ENCODE measurements at regions not wholly inside any gene's neighbourhood (a gene's known extent, or its start where the extent isn't known, plus 50 kb on each side); places are given as distances from the start of the nearest gene placed in this dataset.
A peak's percentile ranks its signal among the peaks of the same experiment; 100 is the strongest.

- DNase-seq, result no peak
Observed at GRCh38 chr2:8072907-8073306, 608.9 kb upstream of the ID2 start.

DNA sequence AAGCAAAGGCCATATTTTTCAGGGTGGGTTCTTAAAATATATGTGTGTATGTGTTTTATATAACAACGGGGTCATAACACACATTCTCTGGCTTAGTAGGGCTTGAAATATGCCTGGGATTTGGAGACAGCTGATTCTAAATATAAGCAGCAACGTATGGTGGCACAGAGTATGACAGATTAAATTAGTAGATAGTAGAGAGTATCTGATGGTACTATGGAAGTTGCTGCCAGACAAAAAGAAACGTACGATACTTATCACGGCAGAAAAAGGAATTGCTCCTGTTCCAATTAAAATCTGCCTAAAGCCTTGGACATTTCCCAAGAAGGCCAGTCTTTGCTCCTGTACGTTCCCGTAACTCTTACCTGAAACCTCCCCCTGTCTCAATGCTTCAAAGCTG lies 607.9 kb upstream of the ID2 start:
- no peak for DNase-seq

DNA sequence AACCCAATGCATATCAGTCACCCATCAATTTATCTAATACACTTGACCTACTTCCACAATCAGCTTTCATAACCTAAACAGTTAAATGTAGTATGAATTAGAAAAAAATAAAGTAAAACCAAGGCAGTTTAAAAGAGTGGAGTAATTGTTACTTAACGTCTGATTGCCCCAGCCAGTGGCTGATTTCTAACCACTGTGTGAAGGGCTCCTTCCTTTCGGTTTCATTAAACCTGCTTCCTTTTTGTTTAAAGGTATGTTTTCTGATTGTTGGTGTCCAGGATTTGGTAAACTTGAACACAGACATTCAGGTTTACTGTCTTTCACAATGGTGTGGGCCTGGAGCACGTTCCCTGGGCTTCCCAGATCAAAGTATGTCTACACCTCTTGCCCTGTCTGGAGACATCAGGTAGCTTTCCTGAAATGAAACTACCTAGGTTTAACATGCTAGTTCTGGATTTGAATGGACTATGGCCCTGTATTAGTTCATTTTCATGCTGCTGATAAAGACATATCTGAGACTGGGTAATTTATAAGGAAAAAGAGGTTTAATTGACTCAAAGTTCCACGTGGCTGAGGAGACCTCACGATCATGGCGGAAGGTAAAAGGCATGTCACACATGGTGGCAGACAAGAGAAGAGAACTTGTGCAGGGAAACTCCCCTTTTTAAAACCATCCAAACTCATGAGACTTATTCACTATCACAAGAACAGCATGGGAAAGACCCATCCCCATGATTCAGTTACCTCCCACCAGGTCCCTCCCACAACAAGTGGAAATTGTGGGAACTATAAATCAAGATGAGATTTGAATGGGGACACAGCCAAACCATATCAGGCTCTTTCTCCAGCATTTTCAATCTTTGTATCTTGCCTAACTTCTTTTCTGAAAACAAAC lies 605.2 kb upstream of the ID2 start:
- peak in 1 of 2 donors; percentile 31 for DNase-seq

DNA sequence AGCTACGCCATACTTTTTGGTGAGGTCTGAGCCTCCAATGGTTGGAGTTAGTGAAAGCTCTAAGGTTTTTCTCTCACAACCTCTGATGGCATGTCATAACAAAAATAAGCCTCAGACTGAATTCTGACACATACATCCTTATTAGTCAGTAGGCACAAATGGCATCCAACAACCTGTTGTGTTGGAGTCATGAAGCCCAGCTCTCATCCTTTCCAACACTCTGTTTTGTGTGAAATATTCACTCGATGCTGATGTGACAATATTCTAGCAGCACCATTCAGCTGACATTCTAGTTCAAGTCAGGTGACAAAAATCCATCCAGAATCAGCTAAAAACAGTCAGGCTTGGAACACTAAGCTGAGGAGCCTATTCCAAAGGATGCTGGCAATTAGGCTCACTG lies 603.2 kb upstream of the ID2 start:
- no peak for DNase-seq

GRCh38 chr2:8080063-8080462 lies 601.8 kb upstream of the ID2 start:
- no peak for DNase-seq

GRCh38 chr2:8081130-8081529 lies 600.7 kb upstream of the ID2 start:
- no peak for DNase-seq

- no peak for DNase-seq
Observed at GRCh38 chr2:8082840-8083239, 599.0 kb upstream of the ID2 start.

- DNase-seq, result no peak
Observed at GRCh38 chr2:8086357-8086756, 595.5 kb upstream of the ID2 start.

DNA sequence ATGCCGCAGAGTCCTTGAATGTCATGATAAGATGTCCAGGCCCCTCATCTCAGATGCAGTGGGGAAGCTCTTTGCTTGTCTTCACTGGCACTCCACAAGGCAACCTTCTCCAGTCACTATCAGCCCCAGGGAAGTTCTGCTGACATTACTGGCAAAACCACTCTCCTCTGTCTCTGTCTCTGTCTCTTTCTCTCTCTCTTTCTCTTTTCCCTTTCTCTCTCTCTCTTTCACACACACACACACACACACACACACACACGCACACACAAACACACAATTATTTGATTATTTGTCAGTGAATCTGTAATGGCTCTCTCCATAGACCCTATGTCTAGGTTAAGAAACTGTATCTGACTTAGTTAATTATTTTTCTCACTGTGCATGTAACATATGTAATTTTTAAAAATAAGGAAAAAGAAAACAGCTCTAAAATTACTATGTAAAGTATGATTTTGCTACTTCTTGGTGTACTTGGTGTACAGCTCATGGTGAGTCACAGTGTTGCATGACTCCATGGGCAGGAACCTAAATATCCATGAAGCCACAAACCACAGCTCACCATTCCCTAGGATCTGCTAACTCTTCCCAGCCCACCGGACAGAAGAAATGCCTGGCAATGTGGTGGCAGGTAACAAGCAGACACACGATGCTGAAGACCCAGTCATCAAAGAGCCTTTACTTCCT lies 594.9 kb upstream of the ID2 start:
- no peak for DNase-seq

GRCh38 chr2:8087480-8087840 lies 594.4 kb upstream of the ID2 start:
- DNase-seq, result no peak

DNA sequence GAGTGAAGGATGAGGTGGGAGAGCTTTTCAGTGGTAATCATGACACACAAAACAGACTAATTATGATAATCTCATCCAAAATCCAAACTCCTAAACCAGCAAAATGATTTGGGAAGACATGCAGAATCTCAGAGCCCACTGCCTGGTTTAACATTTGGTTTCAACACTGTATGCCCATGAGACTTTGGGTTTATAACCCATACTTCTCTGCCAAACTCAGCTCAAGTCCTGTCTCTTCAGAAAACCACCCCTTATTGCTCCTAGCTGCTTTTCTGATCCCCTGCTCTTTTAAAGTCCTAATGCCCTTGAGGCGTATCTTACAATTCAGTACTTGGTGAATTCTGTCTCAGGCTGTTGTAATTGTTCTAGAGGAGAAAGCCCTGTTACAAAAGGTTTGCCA lies 593.0 kb upstream of the ID2 start:
- DNase-seq, result no peak

GRCh38 chr2:8089596-8089995 lies 592.3 kb upstream of the ID2 start:
- no peak for DNase-seq

GRCh38 chr2:8090748-8091700 lies 590.8 kb upstream of the ID2 start:
- peak; percentile 13 to 78 for DNase-seq

DNA sequence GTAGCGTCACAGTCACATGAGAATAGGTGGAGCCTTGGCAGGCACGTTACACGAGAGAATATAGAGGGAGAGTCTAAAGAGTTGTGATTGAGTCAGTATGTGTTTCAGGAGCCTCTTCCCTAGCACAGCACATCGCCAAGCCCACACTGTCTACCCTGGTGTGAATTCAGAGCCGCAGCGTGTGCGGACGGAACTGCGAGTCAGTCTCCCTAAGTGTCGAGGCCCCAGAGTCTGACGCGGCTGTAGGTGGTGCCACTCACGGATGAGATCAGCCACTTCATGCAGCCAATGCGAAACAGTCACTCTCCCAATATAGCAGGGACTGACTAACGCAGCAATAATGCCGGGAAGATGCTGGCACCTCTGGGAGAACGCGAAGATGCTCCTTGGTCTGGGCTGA lies 587.3 kb upstream of the ID2 start:
- no peak for DNase-seq

DNA sequence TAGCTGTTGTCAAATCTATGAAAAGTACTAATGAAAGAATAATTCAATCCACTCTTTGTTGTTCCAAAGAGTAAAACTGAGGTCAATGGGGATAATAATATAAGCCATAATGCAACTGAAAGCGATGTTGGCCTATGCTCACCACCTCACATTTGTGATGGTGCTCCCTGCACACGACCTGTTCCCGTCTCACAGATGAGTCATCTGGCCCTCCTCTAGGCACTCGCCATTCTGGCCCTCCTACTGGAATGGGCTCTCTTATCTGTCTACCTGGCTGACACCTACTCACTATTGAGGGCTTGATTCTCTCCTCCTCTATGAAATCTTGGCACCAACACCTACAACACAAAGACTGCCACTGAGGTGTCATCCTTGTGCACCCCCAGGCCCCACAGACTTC lies 585.9 kb upstream of the ID2 start:
- DNase-seq, result no peak

- no peak for DNase-seq
Observed at GRCh38 chr2:8096484-8096883, 585.4 kb upstream of the ID2 start.

DNA sequence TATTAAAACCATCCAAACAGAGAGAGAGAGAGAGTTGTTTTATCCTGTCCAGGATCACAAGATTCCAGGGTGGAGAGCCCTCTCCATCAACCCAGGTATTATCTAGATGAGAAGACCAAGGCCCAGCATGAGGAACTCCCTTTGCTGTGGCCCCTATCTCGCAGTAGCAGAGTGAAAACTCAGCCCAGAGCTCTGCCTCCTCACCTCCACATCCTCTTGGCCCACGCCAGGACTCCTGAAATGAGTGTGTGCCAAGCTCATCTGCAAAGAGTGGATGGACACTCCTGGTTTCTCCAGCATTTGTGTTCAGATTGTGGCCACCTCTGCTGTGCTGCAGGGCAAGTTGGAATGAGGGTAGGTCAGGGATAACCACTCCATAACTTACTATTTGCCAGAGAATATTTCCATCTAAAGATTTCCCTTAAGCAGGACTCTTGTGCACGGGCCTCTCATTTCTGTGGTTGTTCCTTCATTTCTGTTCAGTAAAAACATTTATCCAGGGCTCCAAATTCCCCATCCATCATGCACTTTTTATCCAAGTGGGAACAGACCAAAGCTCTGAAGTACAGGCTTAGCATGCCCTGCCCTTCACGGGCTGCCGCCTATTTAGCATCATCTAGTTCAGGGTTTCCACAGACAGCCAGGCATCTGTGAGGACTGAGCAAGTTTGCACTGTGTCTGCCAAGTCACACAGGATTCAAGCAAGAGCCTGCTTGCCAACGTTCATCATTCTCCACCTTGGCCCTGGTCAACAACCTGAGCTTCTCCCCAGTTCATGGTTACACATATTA lies 583.2 kb upstream of the ID2 start:
- no peak for DNase-seq

- DNase-seq, result no peak
Observed at GRCh38 chr2:8099267-8099582, 582.6 kb upstream of the ID2 start.

DNA sequence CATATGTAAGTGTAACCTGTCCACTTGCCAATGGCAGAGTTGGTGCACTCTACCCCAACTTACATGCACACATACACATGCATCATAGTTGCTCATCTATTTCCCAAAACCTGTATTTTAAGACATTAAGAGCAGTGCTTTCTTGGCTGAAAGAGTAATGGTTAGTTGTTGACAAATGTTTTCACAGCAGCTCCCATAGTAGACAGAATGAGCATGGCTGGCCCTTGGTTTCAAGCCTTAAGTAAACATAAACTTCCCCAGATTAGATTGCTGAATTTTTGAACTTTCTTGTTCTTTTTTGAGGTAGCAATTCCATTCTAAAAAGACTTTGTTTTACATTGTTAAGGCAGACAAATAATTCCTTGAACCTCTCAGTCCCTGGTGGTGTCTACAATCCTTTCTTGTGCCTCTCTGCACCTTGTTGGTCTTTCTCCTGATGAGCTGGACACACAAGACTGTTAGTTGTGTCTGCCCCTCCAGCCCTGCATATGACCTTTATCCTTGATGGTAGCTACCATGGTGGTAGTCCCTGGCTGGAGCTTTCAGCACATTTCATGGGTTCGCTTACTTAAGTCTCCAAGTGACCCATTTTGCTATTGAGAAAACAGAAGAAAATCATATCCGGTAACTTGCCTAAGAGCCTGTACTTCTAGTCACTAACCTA lies 580.1 kb upstream of the ID2 start:
- DNase-seq, result no peak

DNA sequence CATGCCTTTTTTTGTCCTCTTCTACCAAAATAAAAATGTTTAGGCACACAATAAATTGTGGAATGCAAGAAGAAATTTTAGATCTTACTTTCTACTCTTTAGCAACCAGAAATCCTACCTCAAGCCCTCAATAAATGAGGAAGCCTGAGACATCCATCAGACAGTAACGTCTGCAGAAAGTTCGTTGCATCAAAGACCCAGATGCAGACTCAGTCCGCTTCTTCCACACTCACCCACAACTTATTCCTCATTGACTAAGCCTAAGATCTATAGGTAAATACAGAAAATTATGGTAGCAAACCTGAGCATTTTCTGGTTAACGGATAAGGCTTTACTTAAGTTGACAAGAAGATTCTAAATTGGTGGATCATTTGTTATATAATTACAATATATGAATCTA lies 579.4 kb upstream of the ID2 start:
- no peak for DNase-seq

- DNase-seq, result no peak
Observed at GRCh38 chr2:8103085-8103708, 578.7 kb upstream of the ID2 start.

DNA sequence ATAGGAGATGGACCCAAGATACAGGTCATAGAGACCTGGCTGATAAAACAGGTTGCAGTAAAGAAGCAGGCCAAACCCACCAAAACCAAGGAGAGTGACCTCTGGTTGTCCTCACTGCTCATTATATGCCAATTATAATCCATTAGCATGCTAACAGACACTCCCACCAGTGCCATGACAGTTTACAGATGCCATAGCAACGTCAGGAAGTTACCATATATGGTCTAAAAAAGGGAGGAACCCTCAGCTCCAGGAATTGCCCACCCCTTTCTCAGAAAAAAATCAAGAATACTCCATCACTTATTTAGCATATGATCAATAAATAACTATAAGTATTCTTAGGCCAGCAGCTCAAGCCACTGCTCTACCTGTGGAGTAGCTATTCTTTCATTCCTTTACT lies 574.7 kb upstream of the ID2 start:
- no peak for DNase-seq
